SK-N-SH (cell line): ENCODE measurements at regions not wholly inside any gene's neighbourhood (a gene's known extent, or its start where the extent isn't known, plus 50 kb on each side); places are given as distances from the start of the nearest gene placed in this dataset.

ENCODE experiments used
- EZH2phosphoT487 ChIP-seq: fragments of 200-600 bp; sonication (generic); IDR thresholded peaks from 2 replicates; pipeline ENCODE4 v1.6.1; 2017; ENCODE audit warnings: low read depth, mixed run types, mild to moderate bottlenecking, antibody characterized with exemption, moderate library complexity, borderline replicate concordance
- FOXM1 ChIP-seq: IDR thresholded peaks from 2 replicates; pipeline ENCODE4 v1.4.0; 2012; ENCODE audit warnings: low read depth, mild to moderate bottlenecking
- GATA2 ChIP-seq: sonication (generic); formaldehyde crosslinking; IDR thresholded peaks from 2 replicates; pipeline ENCODE4 v1.5.0; 2020; ENCODE audit warnings: mild to moderate bottlenecking, missing genetic modification reagents
- MEF2A ChIP-seq: IDR thresholded peaks from 2 replicates; pipeline ENCODE4 v1.4.0; 2012; ENCODE audit warnings: low read depth, borderline replicate concordance
- POLR2AphosphoS5 ChIP-seq: IDR thresholded peaks from 2 replicates; pipeline ENCODE4 v1.6.1; 2012; ENCODE audit warnings: low read depth, low read length
- REST ChIP-seq: IDR thresholded peaks from 2 replicates; pipeline ENCODE4 v1.6.1; 2012; ENCODE audit warnings: mild to moderate bottlenecking, low read depth, low read length, moderate library complexity
- SIN3A ChIP-seq: IDR thresholded peaks from 2 replicates; pipeline ENCODE4 v1.6.1; 2012; ENCODE audit warnings: low read depth, mild to moderate bottlenecking, low read length, moderate library complexity, borderline replicate concordance
- TAF1 ChIP-seq: IDR thresholded peaks from 2 replicates; pipeline ENCODE4 v1.6.1; 2012; ENCODE audit warnings: low read depth, mild to moderate bottlenecking, low read length, moderate library complexity, borderline replicate concordance
- USF2 ChIP-seq: fragments of 150-350 bp; IDR thresholded peaks from 2 replicates; pipeline ENCODE4 v1.6.1; 2017; ENCODE audit warnings: antibody characterized with exemption, low read length, low read depth, borderline replicate concordance
- TF ChIP-seq, protein P1 (sequence below): fragments of 200-600 bp; sonication (generic); IDR thresholded peaks from 2 replicates; pipeline ENCODE4 v1.6.1; 2017; ENCODE audit warnings: antibody characterized with exemption, mild to moderate bottlenecking, moderate library complexity

- TF ChIP-seq MEF2A (no peak), TAF1 (no peak), EZH2phosphoT487 (no peak), SIN3A (no peak), FOXM1 (no peak), REST (no peak), GATA2 (CRISPR knock-in tag) (no peak), POLR2AphosphoS5 (no peak), USF2 (no peak)
- TF ChIP-seq, protein P1, sequence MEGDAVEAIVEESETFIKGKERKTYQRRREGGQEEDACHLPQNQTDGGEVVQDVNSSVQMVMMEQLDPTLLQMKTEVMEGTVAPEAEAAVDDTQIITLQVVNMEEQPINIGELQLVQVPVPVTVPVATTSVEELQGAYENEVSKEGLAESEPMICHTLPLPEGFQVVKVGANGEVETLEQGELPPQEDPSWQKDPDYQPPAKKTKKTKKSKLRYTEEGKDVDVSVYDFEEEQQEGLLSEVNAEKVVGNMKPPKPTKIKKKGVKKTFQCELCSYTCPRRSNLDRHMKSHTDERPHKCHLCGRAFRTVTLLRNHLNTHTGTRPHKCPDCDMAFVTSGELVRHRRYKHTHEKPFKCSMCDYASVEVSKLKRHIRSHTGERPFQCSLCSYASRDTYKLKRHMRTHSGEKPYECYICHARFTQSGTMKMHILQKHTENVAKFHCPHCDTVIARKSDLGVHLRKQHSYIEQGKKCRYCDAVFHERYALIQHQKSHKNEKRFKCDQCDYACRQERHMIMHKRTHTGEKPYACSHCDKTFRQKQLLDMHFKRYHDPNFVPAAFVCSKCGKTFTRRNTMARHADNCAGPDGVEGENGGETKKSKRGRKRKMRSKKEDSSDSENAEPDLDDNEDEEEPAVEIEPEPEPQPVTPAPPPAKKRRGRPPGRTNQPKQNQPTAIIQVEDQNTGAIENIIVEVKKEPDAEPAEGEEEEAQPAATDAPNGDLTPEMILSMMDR = no peak
These were observed 352.5 kb downstream of the ZNF326 start for GRCh38 chr1:90347366-90347765.
